ENCODE measurements at regions not wholly inside any gene's neighbourhood (a gene's known extent, or its start where the extent isn't known, plus 50 kb on each side); places are given as distances from the start of the nearest gene placed in this dataset.
"Not testable (repeated sequence)": the region's sequence is repeated elsewhere in the genome, so short reads cannot be mapped to it uniquely, and the experiment has no call there.

DNA sequence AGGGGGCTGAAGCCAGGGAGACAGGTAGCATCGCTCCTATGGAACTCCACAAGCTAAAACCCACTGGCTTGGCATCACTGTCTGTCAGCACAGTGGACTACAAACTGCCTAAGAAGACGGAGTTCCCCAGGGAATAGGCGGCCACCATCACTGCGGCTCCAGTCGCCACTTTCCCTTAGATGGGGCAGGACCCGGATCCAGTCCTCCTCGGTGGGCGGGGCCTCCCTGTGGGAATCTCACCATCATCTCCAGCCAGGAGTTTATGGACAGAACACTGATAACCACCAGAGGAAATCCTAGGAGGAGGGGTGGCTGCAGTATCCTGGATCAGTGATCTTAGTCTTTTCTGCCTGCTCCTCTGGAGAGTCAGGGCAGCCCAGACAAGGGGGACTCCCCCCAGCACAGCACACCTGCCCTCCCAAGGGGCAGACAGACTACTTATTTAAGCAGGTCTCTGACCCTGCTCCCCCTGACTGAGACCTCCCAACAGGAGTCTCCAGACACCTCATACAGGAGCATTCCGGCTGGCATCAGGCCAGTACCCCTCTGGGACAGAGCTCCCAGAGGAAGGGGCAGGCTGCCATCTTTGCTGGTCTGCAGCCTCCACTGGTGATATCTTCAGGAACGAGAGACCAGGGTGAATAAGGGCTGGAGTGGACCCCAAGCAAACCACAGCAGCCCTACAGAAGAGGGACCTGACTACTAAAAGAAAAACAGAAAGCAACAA, 435.6 kb upstream of the RASGRP1 start:
- peaks cover 3 to 11% (median 5%) of the 10 kb centered on the region in 7 donors for H3K9me3 Mint-ChIP-seq
- intact Hi-C loops (cut with micrococcal nuclease): no loop called here
- H3K4me3 ChIP-seq (replicated peaks in 1 of 3; ENCODE audit: low read depth in 2 of 3, low read length in 3 of 3): no peak overlapping the region

DNA sequence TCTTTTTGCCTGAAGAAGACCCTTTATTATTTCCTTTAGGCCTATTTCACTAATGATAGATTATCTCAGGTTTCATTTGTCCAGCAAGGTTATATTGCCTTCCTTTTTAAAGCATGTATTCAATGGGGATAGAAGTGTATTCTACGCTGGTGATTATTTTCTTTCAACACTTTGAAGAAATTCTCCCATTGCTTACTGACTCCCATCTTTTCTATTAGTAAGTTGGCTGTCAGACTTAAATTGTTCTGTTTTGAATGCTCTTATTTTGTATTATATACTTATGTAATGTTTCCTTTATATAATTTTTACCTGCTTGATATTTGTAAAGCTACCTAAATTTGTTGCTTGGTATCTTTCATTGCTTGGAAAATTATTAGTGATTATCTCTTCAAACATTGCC, 445.1 kb upstream of the RASGRP1 start:
- Mint-ChIP-seq H3K27ac (no peak overlapping the region), H3K27me3 (ENCODE audit: low read depth in 3 of 3) (peaks cover 0 to 2% (median 0%) of the 10 kb centered on the region in 3 donors), H3K4me3 (no peak overlapping the region), H3K36me3 (no peaks in the 10 kb centered on the region), H3K9me3 (peaks cover 5 to 29% (median 22%) of the 10 kb centered on the region in 7 donors), H3K4me1 (no peaks in the 10 kb centered on the region)
- H3K27me3 ChIP-seq (ENCODE audit: control insufficient read depth in 2 of 2, insufficient read depth in 2 of 2, low read length in 2 of 2): no peaks in the 10 kb centered on the region
- TF ChIP-seq, protein P1, sequence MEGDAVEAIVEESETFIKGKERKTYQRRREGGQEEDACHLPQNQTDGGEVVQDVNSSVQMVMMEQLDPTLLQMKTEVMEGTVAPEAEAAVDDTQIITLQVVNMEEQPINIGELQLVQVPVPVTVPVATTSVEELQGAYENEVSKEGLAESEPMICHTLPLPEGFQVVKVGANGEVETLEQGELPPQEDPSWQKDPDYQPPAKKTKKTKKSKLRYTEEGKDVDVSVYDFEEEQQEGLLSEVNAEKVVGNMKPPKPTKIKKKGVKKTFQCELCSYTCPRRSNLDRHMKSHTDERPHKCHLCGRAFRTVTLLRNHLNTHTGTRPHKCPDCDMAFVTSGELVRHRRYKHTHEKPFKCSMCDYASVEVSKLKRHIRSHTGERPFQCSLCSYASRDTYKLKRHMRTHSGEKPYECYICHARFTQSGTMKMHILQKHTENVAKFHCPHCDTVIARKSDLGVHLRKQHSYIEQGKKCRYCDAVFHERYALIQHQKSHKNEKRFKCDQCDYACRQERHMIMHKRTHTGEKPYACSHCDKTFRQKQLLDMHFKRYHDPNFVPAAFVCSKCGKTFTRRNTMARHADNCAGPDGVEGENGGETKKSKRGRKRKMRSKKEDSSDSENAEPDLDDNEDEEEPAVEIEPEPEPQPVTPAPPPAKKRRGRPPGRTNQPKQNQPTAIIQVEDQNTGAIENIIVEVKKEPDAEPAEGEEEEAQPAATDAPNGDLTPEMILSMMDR (IDR thresholded peaks at IDR 0.05): no peak
- no peak overlapping the region for H3K9ac ChIP-seq (ENCODE audit: insufficient read depth, low read length, poor library complexity, severe bottlenecking)
- H3K36me3 ChIP-seq (replicated peaks in 1 of 2; ENCODE audit: control insufficient read depth in 1 of 2, insufficient read depth in 2 of 2, low read length in 2 of 2): no peaks in the 10 kb centered on the region
- intact Hi-C loops (cut with micrococcal nuclease): no loop called here
- no peaks in the 10 kb centered on the region for H4K20me1 ChIP-seq (ENCODE audit: insufficient read depth, low read length)
- H3K4me1 ChIP-seq (ENCODE audit: control insufficient read depth in 1 of 2, insufficient read depth in 2 of 2, low read length in 2 of 2): no peaks in the 10 kb centered on the region
- no peak overlapping the region for H2AFZ ChIP-seq (ENCODE audit: insufficient read depth, low read depth, low read length, poor library complexity, severe bottlenecking)
- H3K27ac ChIP-seq (ENCODE audit: low read depth in 1 of 2, low read length in 2 of 2): no peak overlapping the region
- no peaks in the 10 kb centered on the region for H3K79me2 ChIP-seq (ENCODE audit: insufficient read depth, low read length)
- H3K4me3 ChIP-seq (replicated peaks in 1 of 3; ENCODE audit: low read depth in 2 of 3, low read length in 3 of 3): no peak overlapping the region
- H3K4me2 ChIP-seq (replicated peaks; ENCODE audit: extremely low read depth, low read length, poor library complexity, severe bottlenecking): no peak overlapping the region
- WGBS (ENCODE audit: insufficient coverage): no CpG with 5 or more reads among the region's 1 CpG
- H3K9me3 ChIP-seq (replicated peaks in 1 of 2; ENCODE audit: control insufficient read depth in 1 of 2, insufficient read depth in 1 of 2, low read length in 2 of 2): peaks cover 18 to 19% of the 10 kb centered on the region in 2 donors
- no peak for DNase-seq

More for the DNA sequence above, 435.6 kb upstream of the RASGRP1 start:
- Histone ChIP-seq H3K27ac (ENCODE audit: low read depth in 1 of 2, low read length in 2 of 2) (no peak overlapping the region), H4K20me1 (ENCODE audit: insufficient read depth, low read length) (no peaks in the 10 kb centered on the region), H3K9me3 (replicated peaks in 1 of 2; ENCODE audit: control insufficient read depth in 1 of 2, insufficient read depth in 1 of 2, low read length in 2 of 2) (peaks cover 0 to 11% of the 10 kb centered on the region in 2 donors), H3K4me1 (ENCODE audit: control insufficient read depth in 1 of 2, insufficient read depth in 2 of 2, low read length in 2 of 2) (no peaks in the 10 kb centered on the region), H3K79me2 (ENCODE audit: insufficient read depth, low read length) (no peaks in the 10 kb centered on the region), H3K9ac (ENCODE audit: insufficient read depth, low read length, poor library complexity, severe bottlenecking) (no peak overlapping the region), H2AFZ (ENCODE audit: insufficient read depth, low read depth, low read length, poor library complexity, severe bottlenecking) (no peak overlapping the region), H3K4me2 (replicated peaks; ENCODE audit: extremely low read depth, low read length, poor library complexity, severe bottlenecking) (no peak overlapping the region), H3K36me3 (replicated peaks in 1 of 2; ENCODE audit: control insufficient read depth in 1 of 2, insufficient read depth in 2 of 2, low read length in 2 of 2) (no peaks in the 10 kb centered on the region), H3K27me3 (ENCODE audit: control insufficient read depth in 2 of 2, insufficient read depth in 2 of 2, low read length in 2 of 2) (no peaks in the 10 kb centered on the region)
- no peak overlapping the region for H3K27ac Mint-ChIP-seq
- H3K4me3 Mint-ChIP-seq: no peak overlapping the region
- H3K36me3 Mint-ChIP-seq: no peaks in the 10 kb centered on the region
- no peaks in the 10 kb centered on the region for H3K4me1 Mint-ChIP-seq
- H3K27me3 Mint-ChIP-seq (ENCODE audit: low read depth in 3 of 3): peaks cover 0 to 3% (median 0%) of the 10 kb centered on the region in 3 donors
- TF ChIP-seq, protein P1 (IDR thresholded peaks at IDR 0.05): no peak
- 100% methylated on average over 5 of the region's 10 CpGs for WGBS (ENCODE audit: insufficient coverage)
- DNase-seq: no peak

DNA sequence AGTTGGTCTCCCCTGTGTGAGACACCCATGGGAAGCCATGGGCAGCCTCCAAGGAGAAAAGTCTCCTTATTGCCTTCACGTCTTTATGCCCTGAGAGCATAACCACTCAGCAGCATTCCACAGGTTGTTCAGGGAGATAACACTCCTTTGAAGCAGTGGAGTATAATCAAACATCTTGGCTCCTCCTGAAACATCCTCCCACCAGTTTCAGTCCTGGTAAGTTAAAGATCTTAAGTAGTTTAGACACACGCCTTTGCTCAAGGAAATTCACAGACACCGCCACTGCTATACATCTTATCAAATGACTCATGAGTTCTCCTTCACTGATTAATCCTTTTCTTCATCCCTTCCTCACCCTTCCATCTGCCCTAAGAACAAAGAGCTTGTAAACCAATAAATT, 446.5 kb upstream of the RASGRP1 start:
- H3K4me3 Mint-ChIP-seq; H3K27ac Mint-ChIP-seq; H4K20me1 ChIP-seq (ENCODE audit: insufficient read depth, low read length); H3K4me1 ChIP-seq (ENCODE audit: control insufficient read depth in 1 of 2, insufficient read depth in 2 of 2, low read length in 2 of 2); intact Hi-C loops (cut with micrococcal nuclease); H3K4me2 ChIP-seq (replicated peaks; ENCODE audit: extremely low read depth, low read length, poor library complexity, severe bottlenecking); H3K9ac ChIP-seq (ENCODE audit: insufficient read depth, low read length, poor library complexity, severe bottlenecking); H3K36me3 Mint-ChIP-seq; H3K27me3 Mint-ChIP-seq (ENCODE audit: low read depth in 3 of 3); H2AFZ ChIP-seq (ENCODE audit: insufficient read depth, low read depth, low read length, poor library complexity, severe bottlenecking); DNase-seq; H3K4me3 ChIP-seq (replicated peaks in 1 of 3; ENCODE audit: low read depth in 2 of 3, low read length in 3 of 3); H3K27me3 ChIP-seq (ENCODE audit: control insufficient read depth in 2 of 2, insufficient read depth in 2 of 2, low read length in 2 of 2); H3K79me2 ChIP-seq (ENCODE audit: insufficient read depth, low read length); H3K4me1 Mint-ChIP-seq; H3K36me3 ChIP-seq (replicated peaks in 1 of 2; ENCODE audit: control insufficient read depth in 1 of 2, insufficient read depth in 2 of 2, low read length in 2 of 2); H3K27ac ChIP-seq (ENCODE audit: low read depth in 1 of 2, low read length in 2 of 2): not testable (repeated sequence)
- 100% methylated on average over 2 of the region's 3 CpGs for WGBS (ENCODE audit: insufficient coverage)
- H3K9me3 ChIP-seq (replicated peaks in 1 of 2; ENCODE audit: control insufficient read depth in 1 of 2, insufficient read depth in 1 of 2, low read length in 2 of 2): peaks cover 18 to 19% of the 10 kb centered on the region in 2 donors
- H3K9me3 Mint-ChIP-seq: peaks cover 7 to 26% (median 15%) of the 10 kb centered on the region in 7 donors
